Ectodermal cell (in vitro differentiated cells): ENCODE measurements at regions not wholly inside any gene's neighbourhood (a gene's known extent, or its start where the extent isn't known, plus 50 kb on each side); places are given as distances from the start of the nearest gene placed in this dataset.

Experiments
- H3K27ac ChIP-seq: 2 replicates; pipeline ENCODE4 v1.7.0; 2013; ENCODE audit warnings: mild to moderate bottlenecking, low read depth, low read length; ENCODE audit not compliant: insufficient read depth, poor library complexity, severe bottlenecking
- H3K27me3 ChIP-seq: 2 replicates; pipeline ENCODE4 v1.7.0; 2013; ENCODE audit warnings: mild to moderate bottlenecking, low read length; ENCODE audit not compliant: insufficient read depth, control insufficient read depth, poor library complexity, severe bottlenecking
- H3K36me3 ChIP-seq: one replicate; pipeline ENCODE4 v1.7.0; 2013; ENCODE audit warnings: low read length; ENCODE audit not compliant: control insufficient read depth, insufficient read depth
- H3K4me1 ChIP-seq: one replicate; pipeline ENCODE4 v1.7.0; 2013; ENCODE audit warnings: low read length; ENCODE audit not compliant: control insufficient read depth, insufficient read depth
- H3K4me3 ChIP-seq: 2 replicates; pipeline ENCODE4 v1.7.0; 2013; ENCODE audit warnings: low read depth, low read length, control low read depth; ENCODE audit not compliant: insufficient read depth
- H3K9me3 ChIP-seq: 2 replicates; pipeline ENCODE4 v1.7.0; 2013; ENCODE audit warnings: mild to moderate bottlenecking, low read length, moderate library complexity; ENCODE audit not compliant: control insufficient read depth
- WGBS, 2 experiments: methylation state at CpG; one replicate each; pipeline ENCODE4 v1.1.7; 2013; ENCODE audit warnings: missing lambda C conversion rate in 2 of 2; 5-methylcytosine and 5-hydroxymethylcytosine counted together

- H3K36me3 ChIP-seq: no peaks in the 10 kb centered on the region
- no peak overlapping the region for H3K4me3 ChIP-seq
- no peak overlapping the region for H3K27ac ChIP-seq
- H3K4me1 ChIP-seq: no peaks in the 10 kb centered on the region
- WGBS, 2 experiments: 62 to 68% methylated on average over 1 to 3 of the region's 3 CpGs
- no peaks in the 10 kb centered on the region for H3K9me3 ChIP-seq
- no peaks in the 10 kb centered on the region for H3K27me3 ChIP-seq
These were observed 980.7 kb upstream of the TMEM132C start for GRCh38 chr12:127286281-127286680.

- 95 to 98% methylated on average over 11 of the region's 11 CpGs for WGBS, 2 experiments
- Histone ChIP-seq H3K9me3 (no peaks in the 10 kb centered on the region), H3K36me3 (no peaks in the 10 kb centered on the region)
These were observed 979.7 kb upstream of the TMEM132C start for GRCh38 chr12:127287256-127287655.

DNA sequence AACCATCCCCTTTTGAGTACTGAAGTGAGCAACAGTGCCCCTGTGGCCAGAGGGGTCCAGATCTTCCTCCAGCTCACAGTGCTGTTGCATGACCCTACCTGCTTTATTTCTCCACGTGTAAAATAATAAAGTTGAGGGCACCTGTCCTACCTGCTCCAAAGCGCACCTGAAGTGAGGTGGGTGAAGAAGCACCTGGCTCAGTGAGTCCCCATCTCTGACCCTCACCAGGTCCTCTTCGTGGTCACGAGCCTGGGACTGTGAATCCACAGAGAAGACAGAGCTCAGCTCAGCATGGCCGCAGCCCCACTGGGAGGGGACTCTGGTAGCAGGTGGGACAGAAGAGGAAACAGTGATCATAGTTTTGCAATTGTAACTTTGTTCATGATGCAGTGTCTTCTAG is 976.7 kb upstream of the TMEM132C start:
- Histone ChIP-seq H3K27ac (no peak overlapping the region), H3K4me1 (no peaks in the 10 kb centered on the region), H3K9me3 (no peaks in the 10 kb centered on the region), H3K36me3 (no peaks in the 10 kb centered on the region), H3K4me3 (no peak overlapping the region), H3K27me3 (no peaks in the 10 kb centered on the region)
- WGBS, 2 experiments: 83 to 88% methylated on average over 5 of the region's 5 CpGs

More at GRCh38 chr12:127287256-127287655, 979.7 kb upstream of the TMEM132C start:
- no peak overlapping the region for H3K27ac ChIP-seq
- no peaks in the 10 kb centered on the region for H3K4me1 ChIP-seq
- no peak overlapping the region for H3K4me3 ChIP-seq
- no peaks in the 10 kb centered on the region for H3K27me3 ChIP-seq

DNA sequence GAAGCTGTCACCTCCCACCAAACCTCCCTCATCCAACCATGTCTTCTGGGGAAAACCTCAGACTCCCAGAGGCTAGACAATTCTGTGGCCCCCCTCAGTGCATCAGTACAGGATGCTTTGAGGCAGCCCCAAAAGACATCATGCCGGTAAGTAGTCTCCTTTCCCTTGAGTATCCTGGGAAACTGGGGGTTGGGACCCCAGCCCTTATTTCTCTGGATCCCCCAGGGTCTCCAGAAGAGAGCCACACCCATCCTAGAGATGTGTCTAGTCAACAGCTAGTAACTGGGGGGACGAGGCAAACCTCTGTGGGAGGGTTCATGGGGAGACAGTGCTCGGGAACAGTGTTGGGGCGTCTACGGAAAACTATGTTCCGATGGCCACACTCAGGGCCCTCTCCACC is 974.2 kb upstream of the TMEM132C start:
- WGBS, 2 experiments: 94 to 96% methylated on average over 6 of the region's 6 CpGs
- no peaks in the 10 kb centered on the region for H3K27me3 ChIP-seq

GRCh38 chr12:127293507-127294310 is 973.3 kb upstream of the TMEM132C start:
- Histone ChIP-seq H3K27me3 (no peaks in the 10 kb centered on the region), H3K27ac (no peak overlapping the region), H3K4me1 (no peaks in the 10 kb centered on the region), H3K4me3 (no peak overlapping the region), H3K36me3 (no peaks in the 10 kb centered on the region), H3K9me3 (no peaks in the 10 kb centered on the region)
- WGBS, 2 experiments: 70% methylated on average over 13 of the region's 13 CpGs

More for the DNA sequence above, 974.2 kb upstream of the TMEM132C start:
- Histone ChIP-seq H3K27ac (no peak overlapping the region), H3K4me1 (no peaks in the 10 kb centered on the region), H3K9me3 (no peaks in the 10 kb centered on the region), H3K36me3 (no peaks in the 10 kb centered on the region), H3K4me3 (no peak overlapping the region)

DNA sequence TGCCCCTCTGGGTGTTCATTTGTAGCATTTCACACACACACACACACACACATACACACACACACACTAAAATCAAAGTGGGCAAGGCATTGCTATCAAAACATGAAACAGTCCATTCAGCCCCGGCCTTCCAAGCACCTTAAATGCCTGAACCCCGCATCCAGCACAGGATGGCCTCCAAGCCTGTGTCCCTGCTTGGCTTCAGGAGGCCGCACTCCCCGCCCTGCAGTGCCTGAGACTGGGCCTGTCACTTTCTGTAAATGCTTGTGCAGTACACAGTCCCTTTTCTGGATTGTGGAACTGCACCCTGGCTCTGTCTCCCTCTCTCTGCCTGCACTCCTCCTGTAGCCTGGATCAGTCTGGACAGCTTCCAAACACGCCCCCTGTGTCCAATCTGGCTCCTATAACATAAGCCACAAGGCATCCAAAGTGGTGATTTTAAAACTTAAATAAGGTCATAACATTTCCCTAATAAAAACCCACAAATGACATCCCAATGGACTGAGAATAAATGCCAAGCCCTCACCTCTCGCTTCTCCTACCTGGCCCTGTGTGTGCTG is 972.2 kb upstream of the TMEM132C start:
- Histone ChIP-seq H3K36me3 (no peaks in the 10 kb centered on the region), H3K27ac (no peak overlapping the region), H3K27me3 (no peaks in the 10 kb centered on the region), H3K4me3 (no peak overlapping the region), H3K4me1 (no peaks in the 10 kb centered on the region), H3K9me3 (no peaks in the 10 kb centered on the region)
- WGBS, 2 experiments: 93 to 94% methylated on average over 6 of the region's 6 CpGs

- H3K4me1 ChIP-seq: no peaks in the 10 kb centered on the region
- no peak overlapping the region for H3K27ac ChIP-seq
- no peak overlapping the region for H3K4me3 ChIP-seq
- no peaks in the 10 kb centered on the region for H3K36me3 ChIP-seq
- 94 to 95% methylated on average over 2 of the region's 2 CpGs for WGBS, 2 experiments
- no peaks in the 10 kb centered on the region for H3K9me3 ChIP-seq
- no peaks in the 10 kb centered on the region for H3K27me3 ChIP-seq
These were observed 971.3 kb upstream of the TMEM132C start for GRCh38 chr12:127295630-127296029.

DNA sequence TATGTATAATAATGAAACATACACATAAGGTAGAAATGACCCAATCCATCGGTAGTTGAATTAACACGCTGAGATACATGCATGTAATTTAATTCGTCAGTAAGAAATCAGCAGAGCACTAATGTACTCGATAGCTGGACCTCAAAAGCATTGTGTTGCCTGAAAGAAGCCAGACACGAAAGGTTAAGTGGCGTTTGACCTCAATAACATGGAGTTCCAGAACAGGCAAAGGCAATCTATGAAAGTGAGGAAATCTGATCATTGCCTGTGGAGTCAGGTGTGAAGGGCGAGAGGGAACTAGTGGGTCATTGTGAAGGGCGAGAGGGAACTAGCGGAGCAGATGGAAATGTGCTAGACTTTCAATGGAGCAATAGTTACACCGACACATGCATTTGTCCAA is 970.4 kb upstream of the TMEM132C start:
- Histone ChIP-seq H3K36me3 (no peaks in the 10 kb centered on the region), H3K4me3 (no peak overlapping the region), H3K9me3 (no peaks in the 10 kb centered on the region), H3K27ac (no peak overlapping the region), H3K4me1 (no peaks in the 10 kb centered on the region), H3K27me3 (no peaks in the 10 kb centered on the region)
- 92 to 97% methylated on average over 10 of the region's 10 CpGs for WGBS, 2 experiments

- Histone ChIP-seq H3K36me3 (no peaks in the 10 kb centered on the region), H3K4me1 (no peaks in the 10 kb centered on the region), H3K27ac (no peak overlapping the region), H3K4me3 (no peak overlapping the region), H3K9me3 (no peaks in the 10 kb centered on the region), H3K27me3 (no peaks in the 10 kb centered on the region)
- WGBS, 2 experiments: 83 to 98% methylated on average over 3 of the region's 3 CpGs
These were observed 969.6 kb upstream of the TMEM132C start for GRCh38 chr12:127297327-127297726.

GRCh38 chr12:127300075-127300474 is 966.9 kb upstream of the TMEM132C start:
- no peaks in the 10 kb centered on the region for H3K4me1 ChIP-seq
- no peaks in the 10 kb centered on the region for H3K27me3 ChIP-seq
- H3K4me3 ChIP-seq: no peak overlapping the region
- H3K27ac ChIP-seq: no peak overlapping the region
- H3K36me3 ChIP-seq: no peaks in the 10 kb centered on the region
- H3K9me3 ChIP-seq: no peaks in the 10 kb centered on the region
- WGBS, 2 experiments: 91 to 92% methylated on average over 4 of the region's 4 CpGs
